Mammary epithelial cell (primary cell): ENCODE measurements at regions not wholly inside any gene's neighbourhood (a gene's known extent, or its start where the extent isn't known, plus 50 kb on each side); places are given as distances from the start of the nearest gene placed in this dataset.

Experiments used
- CTCF ChIP-seq, 2 donors: IDR thresholded peaks in 1 of 2; conservative IDR thresholded peaks in 1 of 2; 2 replicates each; pipeline ENCODE4 v1.5.1; 2011 to 2012; ENCODE audit warnings: inconsistent platforms in 2 of 2, low read length in 2 of 2, mild to moderate bottlenecking in 2 of 2, control low read depth in 1 of 2, low read depth in 1 of 2; ENCODE audit not compliant: insufficient read depth in 1 of 2; ENCODE audit errors: extremely low read depth in 1 of 2
- EZH2 ChIP-seq: IDR thresholded peaks from 2 replicates; pipeline ENCODE4 v1.6.1; 2012; ENCODE audit warnings: low read length, inconsistent platforms, borderline replicate concordance

GRCh38 chr10:127802531-127803095, 65.6 kb downstream of the FOXI2 start:
- TF ChIP-seq CTCF (conservative IDR thresholded peaks at IDR 0.05 in 1 of 2, IDR thresholded peaks at IDR 0.05 in 1 of 2; ENCODE audit: extremely low read depth in 1 of 2, insufficient read depth in 1 of 2, low read depth in 1 of 2, low read length in 2 of 2) (no peak), EZH2 (no peak)
